ENCODE measurements at regions not wholly inside any gene's neighbourhood (a gene's known extent, or its start where the extent isn't known, plus 50 kb on each side); places are given as distances from the start of the nearest gene placed in this dataset.

DNA sequence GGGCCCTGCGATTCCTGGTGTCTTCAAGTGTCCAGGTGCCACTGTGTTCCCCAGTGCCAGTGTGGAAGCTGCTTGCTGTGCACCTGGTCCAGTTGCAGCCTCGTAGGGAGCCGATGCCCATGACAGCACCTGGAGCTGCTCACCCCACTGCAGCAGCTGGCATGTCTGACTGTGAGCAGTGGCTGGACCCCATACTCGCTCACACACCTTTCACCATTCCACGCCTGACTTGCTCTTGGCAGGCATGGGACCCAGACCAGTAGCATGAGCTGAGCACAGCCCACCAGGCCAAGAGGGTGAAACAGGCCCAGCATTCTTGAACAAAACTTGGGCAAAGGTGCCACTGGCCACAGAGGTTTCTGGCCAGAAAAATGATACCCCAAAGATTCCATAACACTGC, 124.5 kb upstream of the THY1 start:
- DNase-seq: no peak

DNA sequence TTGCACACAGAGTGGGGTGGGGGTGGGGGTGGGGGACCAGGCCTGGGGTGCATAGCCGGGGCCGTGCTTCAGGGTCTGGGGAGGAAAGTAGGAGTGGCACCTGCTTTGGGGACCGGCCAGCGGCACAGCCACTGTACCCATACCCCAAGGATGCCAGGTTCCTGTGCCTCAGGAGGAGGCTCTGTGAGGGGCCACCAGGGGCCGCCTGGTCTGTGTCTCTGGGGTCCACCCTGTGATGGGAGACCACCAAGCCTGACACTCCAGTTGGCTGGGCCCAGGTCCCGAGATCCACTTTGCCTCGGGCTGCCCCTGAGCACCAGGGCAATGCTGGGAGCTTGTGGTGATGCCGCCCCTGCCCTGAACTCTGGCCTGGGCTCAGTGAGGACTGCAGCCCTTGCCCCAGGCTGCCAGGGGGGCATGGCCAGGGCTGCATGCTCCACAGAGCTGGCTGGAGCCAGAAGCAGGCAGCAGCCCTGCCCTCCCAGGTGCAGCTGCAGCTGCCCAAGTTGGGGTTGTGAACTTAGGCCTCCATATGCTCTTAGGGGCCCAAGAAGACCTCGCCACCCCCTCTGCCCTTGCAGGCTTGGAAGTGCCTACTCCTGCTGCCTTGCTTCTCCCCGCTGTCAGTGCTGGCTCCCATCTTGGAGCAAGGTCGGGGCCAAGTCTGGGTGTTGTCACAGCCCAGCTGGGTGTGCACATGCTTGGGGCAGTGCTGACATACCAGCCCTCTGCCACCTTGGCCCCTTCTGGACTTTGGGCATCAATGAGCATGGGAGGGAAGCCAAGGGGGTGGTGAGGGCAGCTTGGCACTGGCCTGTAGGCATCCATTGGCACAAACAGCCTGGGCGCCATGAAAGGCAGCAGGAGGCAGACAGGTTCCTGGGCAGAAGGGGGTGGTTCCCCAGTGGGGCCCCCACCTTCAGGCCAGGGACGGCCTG, 123.3 kb upstream of the THY1 start:
- DNase-seq: no peak

DNA sequence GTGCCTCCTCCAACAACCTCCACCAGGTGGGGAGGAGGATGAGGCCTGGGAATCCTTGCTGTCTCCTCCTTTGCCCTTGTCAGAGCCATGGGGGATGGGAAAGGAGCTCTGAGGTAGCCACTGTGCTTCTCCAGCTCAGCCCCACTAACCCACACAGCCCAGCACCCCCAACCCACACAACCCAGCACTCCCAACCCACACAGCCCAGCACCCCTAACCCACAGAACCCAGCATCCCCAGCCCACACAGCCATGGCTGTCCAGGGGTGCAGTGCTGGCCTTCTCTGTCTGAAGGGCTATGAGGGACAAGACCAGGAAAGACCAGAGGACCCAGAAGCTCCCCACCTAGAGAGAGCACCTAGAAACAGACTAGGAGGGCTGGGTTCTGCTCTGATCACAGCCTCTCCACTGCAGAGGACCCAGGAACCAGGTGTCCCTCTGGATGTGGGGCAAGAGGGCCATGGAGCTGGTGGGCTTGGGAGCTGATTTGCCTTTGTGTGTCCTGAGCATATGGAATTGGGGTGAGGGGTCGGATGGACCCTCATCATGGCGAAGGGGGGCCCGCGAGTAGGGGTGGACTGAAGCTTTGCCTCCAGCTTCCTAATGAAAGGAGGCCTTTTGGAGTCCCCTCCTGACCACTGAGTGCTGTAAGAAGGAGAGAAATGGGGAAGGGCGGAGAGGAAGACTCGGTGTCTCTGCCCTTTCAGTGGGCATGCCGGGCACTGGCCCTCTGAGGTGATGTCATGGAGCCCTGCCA, 117.6 kb upstream of the THY1 start:
- DNase-seq: no peak

GRCh38 chr11:119539583-119539982, 116.6 kb upstream of the THY1 start:
- no peak for DNase-seq

DNA sequence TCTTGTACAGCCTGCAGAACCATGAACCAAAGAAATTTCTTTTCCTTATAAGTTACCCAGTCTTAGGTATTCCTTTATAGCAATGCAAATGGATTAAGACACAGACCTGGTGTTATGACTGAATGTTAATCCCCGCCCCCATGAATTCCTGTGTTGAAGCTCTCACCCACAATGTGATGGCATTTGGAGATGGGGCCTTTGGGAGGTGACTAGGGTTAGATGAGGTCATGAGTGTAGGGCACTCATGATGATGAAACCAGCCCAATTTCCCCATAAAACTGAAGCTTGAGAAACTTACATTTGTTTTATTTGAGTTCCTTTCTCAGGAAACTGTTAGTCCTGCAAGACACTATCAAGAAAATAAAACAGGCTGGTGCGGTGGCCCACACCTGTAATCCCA, 115.8 kb upstream of the THY1 start:
- no peak for DNase-seq

- DNase-seq: no peak
Measured at GRCh38 chr11:119537306-119538253, 114.6 kb upstream of the THY1 start.

GRCh38 chr11:119536801-119537200, 113.8 kb upstream of the THY1 start:
- no peak for DNase-seq

- DNase-seq: peak; percentile 15 to 88 (median 62)
Measured at GRCh38 chr11:119533921-119534736, 111.2 kb upstream of the THY1 start.

DNA sequence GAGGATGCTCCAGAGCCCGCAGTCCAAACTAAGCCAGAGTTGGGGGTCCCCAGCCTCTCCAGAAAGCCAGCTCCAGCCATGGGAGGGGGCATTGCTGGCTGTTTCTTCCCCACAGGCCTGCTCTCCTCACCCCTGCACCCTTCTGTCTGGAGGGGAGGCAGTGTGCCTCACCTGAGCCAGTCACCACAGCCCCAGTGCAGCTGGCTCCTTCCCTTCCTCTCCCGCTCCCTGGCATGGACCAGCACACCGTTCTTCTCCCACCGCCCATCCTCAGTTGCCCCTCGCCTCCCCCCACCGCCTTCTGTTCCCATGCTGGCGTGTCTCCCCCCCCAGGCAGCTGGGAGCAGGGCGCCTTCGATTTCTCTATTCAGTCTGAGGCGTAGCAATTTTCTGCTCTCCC, 110.5 kb upstream of the THY1 start:
- no peak for DNase-seq

- DNase-seq: no peak
Measured at GRCh38 chr11:119532551-119532950, 109.6 kb upstream of the THY1 start.

DNA sequence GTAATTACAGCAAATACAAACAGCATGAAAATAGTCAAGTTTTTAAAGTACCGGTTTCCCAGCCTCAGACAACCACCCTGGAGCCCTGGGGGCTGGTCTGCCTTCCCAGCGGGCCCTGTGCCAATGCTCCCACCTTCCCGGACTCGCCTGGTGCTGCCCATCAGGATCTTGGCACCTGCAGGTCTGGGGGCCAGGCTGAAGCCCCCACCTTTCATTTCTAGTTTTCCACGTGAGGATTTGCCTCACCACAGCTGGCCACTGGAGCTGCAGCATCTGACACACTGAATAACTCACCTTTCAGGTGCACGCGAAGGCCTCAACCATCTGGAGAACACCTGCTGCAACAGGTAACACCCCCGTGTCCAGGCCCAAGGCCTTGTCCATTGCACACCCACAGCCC, 108.7 kb upstream of the THY1 start:
- no peak for DNase-seq

GRCh38 chr11:119531056-119531455, 108.1 kb upstream of the THY1 start:
- no peak for DNase-seq

- DNase-seq: no peak
Measured at GRCh38 chr11:119530509-119530908, 107.5 kb upstream of the THY1 start.

DNA sequence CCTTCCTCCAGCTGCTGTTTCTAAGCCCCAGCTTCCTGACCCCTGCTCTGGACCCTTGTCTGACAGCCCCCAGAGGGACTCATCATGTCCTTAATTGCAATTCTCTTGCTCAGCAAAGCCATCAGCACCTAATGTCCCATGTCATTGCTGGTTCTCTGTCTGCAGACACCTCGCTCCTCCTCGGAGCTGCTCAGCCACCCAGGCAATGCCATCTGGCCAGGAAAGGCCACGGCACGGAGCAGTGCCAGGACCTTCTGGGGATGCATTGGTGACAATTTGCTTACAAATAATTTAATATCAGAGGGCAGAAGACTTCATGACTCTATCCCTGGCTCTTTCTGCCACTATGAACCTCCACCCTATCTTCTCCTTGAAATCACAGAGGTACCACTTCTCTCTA, 107.0 kb upstream of the THY1 start:
- no peak for DNase-seq

DNA sequence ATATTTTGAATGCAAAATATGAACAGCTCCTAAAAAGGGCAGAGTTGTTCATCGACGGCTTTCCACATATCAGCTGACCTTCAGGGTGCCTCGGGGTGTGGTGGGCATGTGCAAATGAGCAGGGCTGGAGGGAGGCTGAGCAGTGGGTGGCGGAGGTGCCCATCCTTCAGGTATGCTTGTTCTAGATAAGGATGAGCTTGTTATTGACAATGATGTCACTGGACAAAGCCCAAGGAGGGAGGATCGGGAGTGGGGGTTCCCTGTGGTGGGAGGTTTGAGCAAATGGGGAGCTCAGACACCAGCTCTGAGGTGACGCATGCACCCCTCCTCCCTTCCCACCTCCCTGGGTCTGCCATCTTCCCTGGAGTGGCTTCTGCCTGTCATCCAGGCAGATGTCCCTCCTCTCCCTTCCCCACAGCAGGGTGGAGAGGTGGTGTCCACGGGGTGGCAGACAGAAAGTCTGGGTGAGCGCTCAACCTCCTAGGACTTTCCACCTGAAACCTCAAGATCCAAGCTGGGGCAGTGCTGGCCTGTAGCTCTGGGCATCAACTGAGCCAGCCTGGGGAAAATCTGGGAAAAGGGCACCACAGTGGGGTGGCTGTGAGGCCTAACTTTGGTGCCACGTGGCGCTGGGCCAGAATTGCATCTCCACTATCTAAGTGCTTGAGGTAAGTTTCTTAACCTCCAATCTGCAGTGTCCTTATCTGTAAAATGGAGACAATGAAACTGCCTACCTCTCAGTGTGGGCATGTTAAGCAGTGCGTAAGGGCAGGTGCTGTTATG, 106.3 kb upstream of the THY1 start:
- DNase-seq: no peak

DNA sequence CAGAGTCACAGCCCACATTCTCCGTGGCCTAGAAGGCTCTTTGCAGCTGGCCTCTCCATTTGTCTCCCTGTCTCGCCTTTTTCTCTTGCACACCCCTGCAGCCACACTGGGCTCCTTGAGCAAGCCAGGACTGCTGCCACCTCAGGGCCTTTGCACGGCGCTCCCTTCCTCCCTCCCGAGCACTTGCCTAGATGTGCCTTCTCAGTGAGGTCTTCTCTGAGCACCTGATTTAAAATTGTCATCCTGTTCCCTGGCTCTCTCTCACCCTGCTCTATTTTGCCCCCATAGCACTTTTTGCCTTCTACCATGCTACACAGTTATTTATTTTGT, 102.9 kb upstream of the THY1 start:
- DNase-seq: no peak

DNA sequence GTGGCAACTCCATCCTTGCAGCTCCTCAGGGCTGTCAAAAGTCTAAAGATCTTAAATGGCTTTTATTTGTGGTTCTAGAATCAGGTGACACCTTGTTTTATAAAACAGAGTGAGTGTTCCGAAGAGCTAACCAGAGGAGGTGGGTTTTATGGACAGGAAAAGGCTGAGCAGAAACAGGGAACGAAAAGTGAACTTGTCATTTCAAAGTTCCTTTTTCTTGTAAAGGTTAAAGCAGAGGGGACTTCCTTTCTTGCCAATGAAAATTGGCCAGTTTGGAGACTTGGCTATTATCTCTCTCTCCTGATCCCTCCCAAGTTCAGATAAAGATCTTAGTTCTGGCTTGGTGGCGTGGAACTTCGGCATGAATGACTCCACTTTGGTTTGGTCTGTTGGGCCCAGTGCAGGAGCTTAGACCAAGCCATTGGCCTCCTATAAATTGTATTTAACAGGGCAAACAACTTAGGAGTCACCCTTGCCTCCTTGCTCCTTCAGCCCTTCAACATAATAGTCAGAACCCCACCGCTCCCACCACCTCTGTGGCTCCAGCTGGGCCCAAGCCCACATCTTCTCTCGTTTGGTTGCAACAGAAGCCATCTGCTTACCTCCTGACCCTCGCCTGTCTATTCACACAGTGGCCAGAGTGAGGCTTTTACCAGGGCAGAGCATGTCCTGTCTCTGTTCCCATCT, 102.4 kb upstream of the THY1 start:
- no peak for DNase-seq

DNA sequence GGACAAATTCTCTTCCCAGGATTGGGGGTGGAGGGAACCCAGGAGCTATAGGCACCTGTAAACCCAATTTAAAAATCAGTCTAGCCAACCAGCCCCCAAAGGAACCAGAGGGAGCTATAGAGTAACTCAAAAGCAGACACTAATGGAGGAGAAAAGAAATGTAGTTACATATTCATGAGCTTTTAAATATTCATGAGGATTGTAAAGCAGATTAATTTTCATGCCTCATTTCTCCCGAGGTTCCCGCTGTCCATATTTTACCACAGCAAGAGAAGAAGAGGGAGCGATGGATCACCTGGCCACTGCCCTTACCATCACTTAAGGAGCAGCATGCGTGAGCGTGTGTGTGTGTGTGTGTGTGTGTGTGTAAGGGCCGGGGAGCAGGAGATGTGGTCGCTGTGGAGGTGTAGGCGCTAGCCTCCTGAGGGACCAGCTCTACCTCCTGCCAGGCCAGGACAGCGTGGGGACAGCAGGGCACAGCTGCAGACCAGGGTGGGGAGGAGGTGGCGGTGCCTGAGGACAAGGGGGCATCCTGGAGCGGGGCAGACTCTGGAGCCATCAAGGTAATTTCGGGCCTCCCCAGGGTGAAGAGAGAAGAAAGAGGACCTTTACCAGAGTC, 100.7 kb upstream of the THY1 start:
- no peak for DNase-seq

DNA sequence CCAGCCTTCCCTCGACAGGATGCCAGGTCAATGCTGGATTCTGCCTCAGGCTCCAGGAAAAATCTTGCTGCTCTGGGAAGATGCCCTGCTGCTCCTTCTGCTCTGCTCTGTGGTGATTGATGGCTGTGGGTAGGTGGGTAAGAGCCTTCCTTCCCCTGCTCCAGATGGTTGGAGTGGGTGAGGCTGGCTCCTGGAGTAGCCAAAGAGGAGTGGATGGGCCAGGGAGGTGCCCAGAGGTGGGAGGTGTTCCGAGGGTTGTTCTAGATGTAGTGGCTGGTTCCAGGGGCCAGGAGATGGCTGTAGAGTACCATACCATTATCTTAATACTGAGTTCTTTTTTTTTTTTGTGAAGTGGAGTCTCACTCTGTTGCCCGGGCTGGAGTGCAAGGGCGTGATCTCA, 99.6 kb upstream of the THY1 start:
- DNase-seq: no peak

Data from hypothalamus (tissue), 51 donors.